ENCODE measurements at regions not wholly inside any gene's neighbourhood (a gene's known extent, or its start where the extent isn't known, plus 50 kb on each side); places are given as distances from the start of the nearest gene placed in this dataset.
"Not testable (repeated sequence)": the region's sequence is repeated elsewhere in the genome, so short reads cannot be mapped to it uniquely, and the experiment has no call there.

DNA sequence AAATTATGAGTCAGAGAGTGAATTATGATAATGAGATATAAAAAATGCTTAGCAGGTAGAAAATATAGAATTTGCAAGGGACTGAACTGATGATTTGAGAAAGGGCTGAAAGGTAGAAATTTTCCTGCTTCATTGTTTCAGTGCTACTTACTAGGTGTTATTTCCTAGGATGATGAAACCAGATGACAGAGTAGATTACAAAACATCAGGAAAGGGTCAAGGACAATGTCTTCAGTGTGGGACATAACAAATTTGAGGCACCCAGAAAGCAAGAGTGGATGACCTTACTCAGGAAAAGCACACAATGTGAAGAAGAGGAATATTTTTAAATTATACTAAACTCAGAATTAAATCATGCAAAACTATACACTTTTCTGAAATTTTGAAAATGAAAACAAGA is 102.1 kb downstream of the SHCBP1 start:
- H3K36me3 ChIP-seq (replicated peaks), result no peaks in the 10 kb centered on the region
- no peak for DNase-seq (ENCODE audit: low spot score in 2 of 2)
- no peak overlapping the region for H3K4me3 ChIP-seq
- in situ Hi-C loops (cut with MboI; ENCODE audit: low sequenced_read_pairs), result no loop called here
- no peaks in the 10 kb centered on the region for H3K9me3 ChIP-seq
- no peaks in the 10 kb centered on the region for H3K27me3 ChIP-seq (ENCODE audit: low read depth)
- no peaks in the 10 kb centered on the region for H3K4me1 ChIP-seq

DNA sequence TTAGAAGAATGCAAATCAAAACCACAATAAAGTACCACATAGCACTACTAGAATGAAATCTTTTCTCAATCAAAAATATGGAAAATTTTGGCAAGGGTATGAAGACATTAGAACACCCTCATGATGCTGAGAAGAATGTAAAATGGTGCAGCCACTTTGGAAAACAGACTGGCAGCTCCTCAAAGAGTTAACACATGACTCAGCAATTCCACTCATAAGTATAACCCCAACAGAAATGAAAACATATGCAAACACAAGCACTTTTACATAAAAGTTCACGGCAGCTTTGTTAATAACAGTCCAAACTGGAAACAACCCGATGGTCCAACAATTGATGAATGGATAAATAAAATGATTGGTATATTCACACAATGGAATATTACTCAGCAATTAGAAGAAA is 124.5 kb downstream of the SHCBP1 start:
- no peaks in the 10 kb centered on the region for H3K36me3 ChIP-seq (replicated peaks)
- no peaks in the 10 kb centered on the region; the same call in 1 of the 2 replicates for H3K9me3 ChIP-seq
- no peaks in the 10 kb centered on the region for H3K27me3 ChIP-seq (ENCODE audit: low read depth)
- DNase-seq (ENCODE audit: low spot score in 2 of 2), result no peak
- H3K4me3 ChIP-seq, result no peak overlapping the region
- no peaks in the 10 kb centered on the region for H3K4me1 ChIP-seq
- in situ Hi-C loops (cut with MboI; ENCODE audit: low sequenced_read_pairs), result no loop called here

DNA sequence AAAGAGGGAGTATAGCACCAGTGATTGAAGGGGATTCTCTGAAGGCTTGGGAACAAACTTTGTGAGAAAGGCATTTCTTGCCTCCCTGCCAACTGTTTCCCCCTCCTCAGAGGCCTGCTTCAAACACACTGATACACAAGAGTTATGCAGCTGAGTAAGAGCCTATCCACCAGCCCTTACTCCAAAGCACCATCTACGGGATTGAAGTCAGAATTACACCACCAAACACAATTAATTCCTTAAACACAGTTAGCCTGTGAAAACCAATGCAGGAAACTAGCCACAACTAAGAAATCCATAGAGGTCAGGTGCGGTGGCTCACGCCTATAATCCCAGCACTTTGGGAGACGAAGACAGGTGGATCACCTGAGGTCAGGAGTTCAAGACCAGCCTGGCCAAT is 138.3 kb downstream of the SHCBP1 start:
- no peak overlapping the region for H3K4me3 ChIP-seq
- no peaks in the 10 kb centered on the region for H3K36me3 ChIP-seq (replicated peaks)
- H3K27me3 ChIP-seq (ENCODE audit: low read depth), result no peaks in the 10 kb centered on the region
- in situ Hi-C loops (cut with MboI; ENCODE audit: low sequenced_read_pairs), result no loop called here
- no peaks in the 10 kb centered on the region for H3K9me3 ChIP-seq
- no peaks in the 10 kb centered on the region for H3K4me1 ChIP-seq
- DNase-seq (ENCODE audit: low spot score in 2 of 2), result no peak

DNA sequence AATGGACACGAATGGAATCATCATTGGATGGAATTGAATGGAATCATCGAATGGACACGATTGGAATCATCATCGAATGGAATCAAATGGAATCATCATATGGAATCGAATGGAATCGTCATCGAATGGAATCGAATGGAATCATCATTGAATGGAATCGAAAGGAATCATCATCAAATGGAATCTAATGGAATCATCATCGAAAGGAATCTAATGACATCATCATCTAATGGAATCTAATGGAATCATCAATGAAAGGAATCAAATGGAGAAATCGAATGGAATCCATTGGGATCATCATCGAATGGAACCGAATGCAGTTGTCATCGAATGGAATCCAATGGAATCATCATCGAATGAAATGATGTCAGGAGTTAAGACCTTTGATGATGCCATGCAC is 154.9 kb downstream of the SHCBP1 start:
- Histone ChIP-seq H3K36me3 (replicated peaks) (no peaks in the 10 kb centered on the region), H3K27me3 (ENCODE audit: low read depth) (no peaks in the 10 kb centered on the region), H3K4me3 (no peak overlapping the region), H3K9me3 (no peaks in the 10 kb centered on the region; the same call in 1 of the 2 replicates), H3K4me1 (no peaks in the 10 kb centered on the region)
- DNase-seq (ENCODE audit: low spot score in 2 of 2), result no peak
- in situ Hi-C loops (cut with MboI; ENCODE audit: low sequenced_read_pairs), result no loop called here

DNA sequence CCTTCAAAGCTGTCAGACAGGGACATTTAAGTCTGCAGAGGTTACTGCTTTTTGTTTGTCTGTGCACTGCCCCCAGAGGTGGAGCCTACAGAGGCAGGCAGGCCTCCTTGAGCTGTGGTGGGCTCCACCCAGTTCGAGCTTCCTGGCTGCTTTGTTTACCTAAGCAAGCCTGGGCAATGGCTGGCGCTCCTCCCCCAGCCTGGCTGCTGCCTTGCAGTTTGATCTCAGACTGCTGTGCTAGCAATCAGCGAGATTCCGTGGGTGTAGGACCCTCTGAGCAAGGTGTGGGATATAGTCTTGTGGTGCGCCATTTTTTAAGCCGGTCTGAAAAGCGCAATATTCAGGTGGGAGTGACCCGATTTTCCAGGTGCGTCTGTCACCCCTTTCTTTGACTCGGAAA is 166.4 kb downstream of the SHCBP1 start:
- H3K4me1 ChIP-seq; H3K9me3 ChIP-seq; H3K27me3 ChIP-seq (ENCODE audit: low read depth); DNase-seq (ENCODE audit: low spot score in 2 of 2); H3K36me3 ChIP-seq (replicated peaks); in situ Hi-C loops (cut with MboI; ENCODE audit: low sequenced_read_pairs); H3K4me3 ChIP-seq: not testable (repeated sequence)

DNA sequence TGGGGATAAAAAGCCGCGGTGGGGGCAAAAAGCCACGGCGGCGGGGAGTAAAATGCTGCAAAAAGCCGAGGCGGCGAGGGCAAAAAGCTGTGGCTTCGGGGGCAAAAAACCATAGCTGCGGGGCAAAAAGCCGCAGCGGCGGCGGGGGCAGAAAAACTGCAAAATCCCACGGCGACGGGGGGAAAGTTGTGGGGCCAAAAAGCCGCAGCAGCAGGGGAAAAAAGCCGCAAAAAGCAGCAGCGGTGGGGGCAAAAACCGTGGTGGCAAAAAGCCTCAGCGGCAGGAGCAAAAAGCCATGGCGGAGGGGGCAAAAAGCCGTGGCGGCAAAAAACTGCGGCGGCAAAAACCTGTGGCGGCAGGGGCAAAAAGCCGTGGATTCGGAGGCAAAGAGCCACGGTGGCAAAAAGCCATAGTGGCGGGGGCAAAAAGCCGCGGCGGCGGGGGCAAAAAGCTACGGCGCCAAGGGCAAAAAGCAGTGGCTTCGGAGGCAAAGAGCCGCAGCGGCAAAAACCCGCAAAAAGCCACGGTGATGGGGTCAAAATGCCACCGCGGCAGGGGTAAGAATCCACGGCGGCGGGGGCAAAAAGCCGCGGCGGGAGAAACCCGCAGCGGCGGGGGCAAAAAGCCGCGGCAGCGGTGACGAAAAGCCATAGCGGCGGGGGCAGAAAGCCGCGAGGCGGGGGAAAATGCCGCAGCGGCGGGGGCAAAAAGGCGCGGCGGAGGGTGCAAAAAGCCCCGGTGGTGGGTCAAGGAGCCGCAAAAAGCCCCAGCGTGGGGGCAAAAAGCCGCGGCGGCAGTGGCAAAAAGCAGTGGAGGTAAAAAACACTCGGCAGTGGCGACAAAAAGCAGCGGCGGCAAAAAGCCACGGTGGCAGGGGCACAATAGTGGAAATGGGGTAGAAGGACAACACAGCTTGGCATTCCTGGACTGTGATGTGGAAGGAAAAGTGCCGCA is 192.8 kb downstream of the SHCBP1 start:
- Histone ChIP-seq H3K4me3 (no peak overlapping the region), H3K27me3 (ENCODE audit: low read depth) (no peaks in the 10 kb centered on the region), H3K9me3 (no peaks in the 10 kb centered on the region), H3K4me1 (no peaks in the 10 kb centered on the region), H3K36me3 (replicated peaks) (no peaks in the 10 kb centered on the region)
- DNase-seq (ENCODE audit: low spot score in 2 of 2), result no peak
- in situ Hi-C loops (cut with MboI; ENCODE audit: low sequenced_read_pairs), result no loop called here

DNA sequence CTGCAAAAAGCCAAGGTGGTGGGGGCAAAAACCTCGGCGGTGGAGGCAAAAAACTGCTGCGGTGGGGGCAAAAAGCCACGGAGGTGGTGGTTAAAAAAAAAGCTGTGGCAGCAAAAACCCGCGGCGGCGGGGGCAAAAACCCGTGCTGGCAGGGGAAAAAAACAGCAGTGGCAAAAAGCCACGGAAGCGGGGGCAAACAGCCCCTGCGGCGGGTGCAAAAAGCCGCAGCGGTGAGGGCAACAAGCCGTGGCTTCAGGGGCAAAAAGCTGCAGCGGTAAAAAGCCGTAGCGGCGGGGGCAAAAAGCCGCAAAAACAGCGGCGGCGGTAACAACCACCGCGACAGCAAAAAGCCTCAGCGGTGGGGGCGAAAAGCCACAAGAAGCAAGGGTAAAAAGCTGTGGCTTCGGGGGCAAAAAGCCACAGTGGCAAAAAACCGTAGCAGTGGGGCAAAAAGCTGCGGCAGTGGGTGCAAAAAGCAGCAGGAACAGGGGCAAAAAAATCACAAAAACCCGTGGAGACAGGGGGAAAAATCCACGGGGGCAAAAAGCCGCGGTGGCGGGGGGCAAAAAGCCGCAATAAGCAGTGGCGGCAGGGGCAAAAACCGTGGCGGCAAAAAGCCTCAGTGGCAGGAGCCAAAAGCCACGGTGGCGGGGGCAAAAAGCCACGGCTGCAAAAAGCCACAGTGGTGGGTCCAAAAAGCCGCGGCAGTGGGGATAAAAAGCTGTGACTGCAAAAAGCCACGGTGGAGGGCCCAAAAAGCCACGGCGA is 193.7 kb downstream of the SHCBP1 start:
- Histone ChIP-seq H3K4me1 (no peaks in the 10 kb centered on the region), H3K9me3 (no peaks in the 10 kb centered on the region), H3K36me3 (replicated peaks) (no peaks in the 10 kb centered on the region), H3K4me3 (no peak overlapping the region), H3K27me3 (ENCODE audit: low read depth) (no peaks in the 10 kb centered on the region)
- DNase-seq (ENCODE audit: low spot score in 2 of 2), result no peak
- in situ Hi-C loops (cut with MboI; ENCODE audit: low sequenced_read_pairs), result no loop called here

DNA sequence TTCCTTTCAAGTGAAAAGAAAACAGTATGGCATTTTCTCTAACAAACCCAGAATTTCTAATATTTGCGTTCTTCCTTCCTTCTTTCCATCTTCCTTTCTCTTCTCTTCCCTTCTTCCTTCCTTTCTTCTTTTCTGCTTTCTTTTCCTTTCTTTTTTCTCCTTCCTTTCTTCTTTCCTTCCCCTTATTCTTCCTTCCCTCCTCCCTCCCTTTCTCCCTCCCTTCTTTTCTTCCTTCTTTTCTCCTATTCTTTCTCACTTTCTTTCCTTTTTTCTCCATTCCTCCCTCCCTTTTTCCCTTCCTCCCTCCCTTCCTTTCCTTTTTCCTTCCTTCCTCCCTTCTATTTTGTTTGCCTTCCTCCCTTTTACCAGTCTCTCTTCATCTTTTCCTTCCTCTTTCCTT is 194.8 kb downstream of the SHCBP1 start:
- no peak overlapping the region for H3K4me3 ChIP-seq
- H3K27me3 ChIP-seq (ENCODE audit: low read depth), result no peaks in the 10 kb centered on the region
- H3K9me3 ChIP-seq, result no peaks in the 10 kb centered on the region
- DNase-seq (ENCODE audit: low spot score in 2 of 2), result no peak
- no peaks in the 10 kb centered on the region for H3K4me1 ChIP-seq
- in situ Hi-C loops (cut with MboI; ENCODE audit: low sequenced_read_pairs), result no loop called here
- no peaks in the 10 kb centered on the region for H3K36me3 ChIP-seq (replicated peaks)

DNA sequence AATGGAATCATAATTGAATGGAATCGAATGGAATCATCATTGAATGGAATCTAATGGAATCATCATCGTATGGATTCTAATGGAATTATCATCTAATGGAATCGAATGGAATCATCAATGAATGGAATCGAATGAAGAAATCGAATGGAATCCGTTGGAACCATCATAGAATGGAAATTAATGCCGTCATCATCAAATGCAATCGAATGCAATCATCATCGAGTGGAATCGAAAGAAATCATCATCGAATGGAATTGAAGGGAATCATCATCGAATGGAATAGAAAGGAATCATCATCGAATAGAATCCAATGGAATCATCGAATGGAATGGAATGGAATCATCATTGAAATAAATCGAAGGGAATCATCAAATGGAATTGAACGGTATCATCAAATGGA is 217.2 kb downstream of the SHCBP1 start:
- Histone ChIP-seq H3K4me3 (no peak overlapping the region), H3K27me3 (ENCODE audit: low read depth) (no peaks in the 10 kb centered on the region), H3K4me1 (no peaks in the 10 kb centered on the region), H3K36me3 (replicated peaks) (no peaks in the 10 kb centered on the region), H3K9me3 (no peaks in the 10 kb centered on the region)
- no peak for DNase-seq (ENCODE audit: low spot score in 2 of 2)
- in situ Hi-C loops (cut with MboI; ENCODE audit: low sequenced_read_pairs), result no loop called here

DNA sequence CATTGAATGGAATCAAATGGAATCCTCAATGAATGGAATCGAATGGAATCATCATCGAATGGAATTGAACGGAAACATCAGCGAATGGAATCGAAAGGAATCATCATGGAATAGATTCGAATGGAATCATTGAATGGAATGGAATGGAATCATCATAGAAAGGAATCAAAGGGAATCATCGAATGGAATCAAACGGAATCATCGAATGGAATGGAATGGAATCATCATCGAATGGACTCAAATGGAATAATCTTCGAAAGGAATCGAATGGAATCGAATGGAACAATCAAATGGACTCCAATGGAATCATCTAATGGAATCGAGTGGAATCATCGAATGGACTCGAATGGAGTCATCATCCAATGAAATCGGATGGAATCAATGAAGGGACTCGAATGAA is 222.6 kb downstream of the SHCBP1 start:
- H3K9me3 ChIP-seq; H3K4me1 ChIP-seq; in situ Hi-C loops (cut with MboI; ENCODE audit: low sequenced_read_pairs); DNase-seq (ENCODE audit: low spot score in 2 of 2); H3K27me3 ChIP-seq (ENCODE audit: low read depth); H3K4me3 ChIP-seq; H3K36me3 ChIP-seq (replicated peaks): not testable (repeated sequence)

DNA sequence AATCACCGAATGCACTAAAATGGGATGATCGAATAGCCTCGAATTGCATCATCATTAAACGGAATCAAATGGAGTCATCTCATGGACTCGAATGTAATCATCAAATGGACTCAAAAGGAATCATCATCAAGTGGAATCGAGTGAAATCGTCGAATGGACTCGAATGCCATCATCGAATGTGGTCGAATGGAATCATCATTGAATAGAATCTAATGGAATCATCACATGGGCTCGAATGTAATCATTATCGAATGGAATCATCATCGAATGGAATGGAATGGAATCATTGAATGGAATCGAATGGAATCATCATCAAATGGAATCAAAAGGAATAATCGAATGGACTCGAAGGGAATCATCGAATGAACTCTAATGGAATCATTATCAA is 224.3 kb downstream of the SHCBP1 start:
- H3K4me1 ChIP-seq; DNase-seq (ENCODE audit: low spot score in 2 of 2); H3K27me3 ChIP-seq (ENCODE audit: low read depth); in situ Hi-C loops (cut with MboI; ENCODE audit: low sequenced_read_pairs); H3K36me3 ChIP-seq (replicated peaks); H3K9me3 ChIP-seq; H3K4me3 ChIP-seq: not testable (repeated sequence)

DNA sequence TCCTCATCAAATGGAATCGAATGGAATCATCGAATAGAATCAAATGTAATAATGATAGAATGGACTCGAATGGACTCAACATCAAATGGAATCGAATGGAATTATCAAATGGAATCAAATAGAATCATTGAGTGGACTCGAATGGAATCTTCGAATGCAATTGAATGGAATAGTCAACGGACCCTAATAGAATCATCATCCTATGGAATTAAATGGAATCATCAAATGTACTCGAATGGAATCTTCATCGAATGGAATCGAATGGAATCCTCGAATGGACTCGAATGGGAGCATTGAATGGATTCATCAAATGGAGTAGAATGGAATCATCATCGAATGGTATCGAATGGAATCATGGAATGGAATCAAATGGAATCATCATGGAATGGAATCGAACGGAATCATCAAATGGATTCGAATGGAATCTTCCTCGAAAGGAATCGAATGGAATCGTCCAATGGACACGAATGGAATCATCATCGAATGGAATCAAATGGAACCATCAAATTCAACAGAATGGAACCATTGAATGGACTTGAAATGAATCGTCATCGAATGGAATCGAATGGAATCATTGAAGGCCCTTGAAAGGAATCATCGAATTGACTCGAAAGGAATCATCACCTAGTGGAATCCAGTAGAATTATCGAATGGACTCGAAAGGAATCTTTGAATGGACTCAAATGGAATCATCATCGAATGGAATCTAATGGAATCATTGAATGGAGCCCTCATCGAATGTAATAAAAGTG is 224.9 kb downstream of the SHCBP1 start:
- H3K4me3 ChIP-seq; H3K27me3 ChIP-seq (ENCODE audit: low read depth); in situ Hi-C loops (cut with MboI; ENCODE audit: low sequenced_read_pairs); H3K4me1 ChIP-seq; H3K9me3 ChIP-seq; DNase-seq (ENCODE audit: low spot score in 2 of 2); H3K36me3 ChIP-seq (replicated peaks): not testable (repeated sequence)

DNA sequence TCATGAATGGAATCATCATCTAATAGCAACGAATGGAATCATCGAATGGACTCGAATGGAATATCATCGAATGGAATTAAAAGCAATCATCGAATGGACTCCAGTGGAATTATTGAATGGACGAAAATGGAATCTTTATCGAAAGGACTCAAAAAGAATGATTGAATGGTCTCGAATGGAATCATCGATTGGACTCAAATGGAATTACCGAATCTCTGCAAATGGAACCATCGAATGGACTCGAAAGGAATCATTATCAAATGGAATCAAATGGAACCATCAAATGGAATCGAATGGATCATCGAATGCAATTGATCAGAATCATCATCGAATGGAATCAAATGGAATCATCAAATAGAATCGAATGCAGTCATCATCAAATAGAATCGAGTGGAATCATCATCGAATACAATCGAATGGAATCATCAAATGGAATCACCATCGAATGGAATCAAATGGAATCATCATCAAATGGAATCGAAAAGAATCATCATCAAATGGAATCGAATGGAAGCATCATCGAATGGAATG is 225.7 kb downstream of the SHCBP1 start:
- H3K36me3 ChIP-seq (replicated peaks); in situ Hi-C loops (cut with MboI; ENCODE audit: low sequenced_read_pairs); H3K9me3 ChIP-seq; H3K27me3 ChIP-seq (ENCODE audit: low read depth); H3K4me1 ChIP-seq; DNase-seq (ENCODE audit: low spot score in 2 of 2); H3K4me3 ChIP-seq: not testable (repeated sequence)
